ENCODE measurements at regions not wholly inside any gene's neighbourhood (a gene's known extent, or its start where the extent isn't known, plus 50 kb on each side); places are given as distances from the start of the nearest gene placed in this dataset.

DNA sequence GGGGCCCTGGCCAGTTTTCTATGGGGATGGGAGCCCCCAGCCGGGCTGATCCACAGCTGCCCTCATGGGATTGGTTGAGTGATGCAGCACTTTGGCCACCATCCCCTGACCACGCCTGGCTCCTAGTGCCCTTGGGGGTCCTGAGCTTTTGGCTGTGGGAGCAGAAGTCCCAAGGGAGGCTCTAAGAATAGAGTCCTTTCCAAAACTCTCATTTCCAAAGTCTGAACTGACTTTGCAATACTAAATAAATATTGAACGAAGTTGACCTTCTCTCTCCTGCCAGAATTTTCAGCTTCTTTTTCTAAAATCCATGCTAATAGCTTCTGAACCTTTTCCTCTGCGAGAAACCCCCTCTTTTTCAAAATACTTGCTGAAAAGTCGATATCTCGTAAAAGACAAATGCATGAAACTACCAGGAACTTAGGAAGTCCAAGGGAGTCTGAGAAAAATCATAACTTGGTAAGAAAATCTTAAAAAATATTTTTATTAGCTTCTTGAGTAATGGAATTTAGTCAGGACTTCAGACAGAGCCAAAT is 62.7 kb upstream of the IGFBP3 start:
- TF ChIP-seq, protein P1, sequence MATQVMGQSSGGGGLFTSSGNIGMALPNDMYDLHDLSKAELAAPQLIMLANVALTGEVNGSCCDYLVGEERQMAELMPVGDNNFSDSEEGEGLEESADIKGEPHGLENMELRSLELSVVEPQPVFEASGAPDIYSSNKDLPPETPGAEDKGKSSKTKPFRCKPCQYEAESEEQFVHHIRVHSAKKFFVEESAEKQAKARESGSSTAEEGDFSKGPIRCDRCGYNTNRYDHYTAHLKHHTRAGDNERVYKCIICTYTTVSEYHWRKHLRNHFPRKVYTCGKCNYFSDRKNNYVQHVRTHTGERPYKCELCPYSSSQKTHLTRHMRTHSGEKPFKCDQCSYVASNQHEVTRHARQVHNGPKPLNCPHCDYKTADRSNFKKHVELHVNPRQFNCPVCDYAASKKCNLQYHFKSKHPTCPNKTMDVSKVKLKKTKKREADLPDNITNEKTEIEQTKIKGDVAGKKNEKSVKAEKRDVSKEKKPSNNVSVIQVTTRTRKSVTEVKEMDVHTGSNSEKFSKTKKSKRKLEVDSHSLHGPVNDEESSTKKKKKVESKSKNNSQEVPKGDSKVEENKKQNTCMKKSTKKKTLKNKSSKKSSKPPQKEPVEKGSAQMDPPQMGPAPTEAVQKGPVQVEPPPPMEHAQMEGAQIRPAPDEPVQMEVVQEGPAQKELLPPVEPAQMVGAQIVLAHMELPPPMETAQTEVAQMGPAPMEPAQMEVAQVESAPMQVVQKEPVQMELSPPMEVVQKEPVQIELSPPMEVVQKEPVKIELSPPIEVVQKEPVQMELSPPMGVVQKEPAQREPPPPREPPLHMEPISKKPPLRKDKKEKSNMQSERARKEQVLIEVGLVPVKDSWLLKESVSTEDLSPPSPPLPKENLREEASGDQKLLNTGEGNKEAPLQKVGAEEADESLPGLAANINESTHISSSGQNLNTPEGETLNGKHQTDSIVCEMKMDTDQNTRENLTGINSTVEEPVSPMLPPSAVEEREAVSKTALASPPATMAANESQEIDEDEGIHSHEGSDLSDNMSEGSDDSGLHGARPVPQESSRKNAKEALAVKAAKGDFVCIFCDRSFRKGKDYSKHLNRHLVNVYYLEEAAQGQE (IDR thresholded peaks at IDR 0.05; ENCODE audit: insufficient read depth in 1 of 2, low read depth in 2 of 2, low read length in 2 of 2) = no peak
- TF ChIP-seq POLR2AphosphoS5 (IDR thresholded peaks at IDR 0.05; ENCODE audit: low read depth, low read length) (no peak), TAF1 (IDR thresholded peaks at IDR 0.05; ENCODE audit: borderline replicate concordance, insufficient read depth, low read length) (no peak), SIN3A (IDR thresholded peaks at IDR 0.05; ENCODE audit: borderline replicate concordance, insufficient read depth, low read length) (no peak)
